Peyer's patch (tissue), 4 donors: ENCODE measurements at regions not wholly inside any gene's neighbourhood (a gene's known extent, or its start where the extent isn't known, plus 50 kb on each side); places are given as distances from the start of the nearest gene placed in this dataset.

Experiments
- CTCF ChIP-seq, 6 experiments: fragments of 450-650 bp in 4 of 6; fragments of 200-600 bp in 2 of 6; sonication (generic) in 1 of 6; IDR thresholded peaks; one replicate each; pipeline ENCODE4 v1.5.1; 2017 to 2019; ENCODE audit warnings: antibody characterized with exemption in 6 of 6, mild to moderate bottlenecking in 3 of 6, moderate library complexity in 1 of 6
- POLR2A ChIP-seq, 2 donors: fragments of 450-650 bp; IDR thresholded peaks; one replicate each; pipeline ENCODE4 v1.5.1; 2017; ENCODE audit warnings: antibody characterized with exemption in 2 of 2, mild to moderate bottlenecking in 2 of 2, moderate library complexity in 2 of 2

- TF ChIP-seq CTCF (IDR thresholded peaks at IDR 0.05) (no peak), POLR2A (IDR thresholded peaks at IDR 0.05) (no peak)
These were observed 416.2 kb downstream of the ENC1 start for GRCh38 chr5:74224331-74224730.
